Endothelial cell of umbilical vein (primary cell): ENCODE measurements at regions not wholly inside any gene's neighbourhood (a gene's known extent, or its start where the extent isn't known, plus 50 kb on each side); places are given as distances from the start of the nearest gene placed in this dataset.

Source experiments
- BruUV-seq: library from RNA; stranded (reverse); fragments of 400-500 nt; replicated peaks from 2 replicates; lab custom pipeline; 2021; lab: Mats Ljungman, UMichigan
- CTCF ChIA-PET: fragments of 300-600, 350-600 bp; sonication (Branson Sonifier 250); formaldehyde crosslinking; loops from one replicate; lab custom pipeline; 2021; ENCODE audit warnings: antibody characterized with exemption, inconsistent platforms; lab: Charles Lee
- POLR2A ChIA-PET: fragments of 300-600, 350-600 bp; sonication (Branson Sonifier 250); formaldehyde crosslinking; loops from one replicate; lab custom pipeline; 2021; ENCODE audit warnings: antibody characterized with exemption, inconsistent platforms; lab: Charles Lee
- DNase-seq: peaks from one replicate; pipeline ENCODE4 v3.0.0-alpha.2; 2011; ENCODE audit warnings: low read depth, low spot score
- FAIRE-seq: peaks from 2 replicates; lab custom pipeline; 2011; peaks lifted over from hg19 to GRCh38; lab: Jason Lieb, UNC
- H2AFZ ChIP-seq: 2 replicates; pipeline ENCODE4 v1.6.0; 2012; ENCODE audit warnings: low read depth, low read length, control low read depth, inconsistent platforms
- H3K27ac ChIP-seq: 2 replicates; pipeline ENCODE4 v1.5.1; 2011; ENCODE audit warnings: low read depth, mild to moderate bottlenecking, control low read depth, low read length, moderate library complexity; ENCODE audit not compliant: insufficient read depth
- H3K27me3 ChIP-seq, 2 experiments: 2 replicates each; pipeline versions ENCODE4 v1.6.0 to v1.6.1; 2011; ENCODE audit warnings: low read length in 2 of 2, mixed read lengths in 1 of 2; ENCODE audit not compliant: control insufficient read depth in 2 of 2, insufficient read depth in 2 of 2
- H3K36me3 ChIP-seq, 2 experiments: 2 replicates in 1 of 2; 3 replicates in 1 of 2; pipeline ENCODE4 v1.5.1; 2011; ENCODE audit warnings: low read length in 2 of 2, mild to moderate bottlenecking in 1 of 2, moderate library complexity in 1 of 2; ENCODE audit not compliant: control insufficient read depth in 2 of 2, insufficient read depth in 2 of 2; ENCODE audit errors: extremely low read depth in 1 of 2
- H3K4me1 ChIP-seq: 3 replicates; pipeline ENCODE4 v1.5.1; 2011; ENCODE audit warnings: mild to moderate bottlenecking, low read length; ENCODE audit not compliant: control insufficient read depth, insufficient read depth; ENCODE audit errors: extremely low read depth
- H3K4me2 ChIP-seq: 2 replicates; pipeline ENCODE4 v1.6.1; 2011; ENCODE audit warnings: low read length, control low read depth, mixed read lengths; ENCODE audit not compliant: insufficient read depth
- H3K4me3 ChIP-seq, 3 experiments: fragments of 200-600 bp in 1 of 3; sonication (generic), shearing (Covaris generic) in 1 of 3; replicated peaks in 1 of 3; 2 replicates each; pipeline ENCODE4 v1.5.1; 2011 to 2016; ENCODE audit warnings: control low read depth in 3 of 3, low read length in 3 of 3, mild to moderate bottlenecking in 2 of 3, inconsistent platforms in 1 of 3, low read depth in 1 of 3, moderate library complexity in 1 of 3; ENCODE audit not compliant: insufficient read depth in 1 of 3
- H3K79me2 ChIP-seq: 2 replicates; pipeline ENCODE4 v1.6.0; 2012; ENCODE audit warnings: low read length, inconsistent platforms; ENCODE audit not compliant: control insufficient read depth, insufficient read depth
- H3K9ac ChIP-seq: replicated peaks from 2 replicates; pipeline ENCODE3; 2011; ENCODE audit warnings: low read length, control low read depth; ENCODE audit not compliant: insufficient read depth; ENCODE audit errors: extremely low read depth
- H3K9me1 ChIP-seq: replicated peaks from 3 replicates; pipeline ENCODE4 v1.6.0; 2011; ENCODE audit warnings: mild to moderate bottlenecking, low read length; ENCODE audit not compliant: control insufficient read depth, insufficient read depth; ENCODE audit errors: extremely low read depth
- H3K9me3 ChIP-seq: replicated peaks from 2 replicates; pipeline ENCODE4 v1.5.1; 2012; ENCODE audit warnings: low read length, inconsistent platforms; ENCODE audit not compliant: control insufficient read depth, insufficient read depth
- H4K20me1 ChIP-seq: replicated peaks from 2 replicates; pipeline ENCODE3; 2011; ENCODE audit warnings: mild to moderate bottlenecking, low read length; ENCODE audit not compliant: control insufficient read depth, insufficient read depth; ENCODE audit errors: extremely low read depth
- FOS ChIP-seq: IDR thresholded peaks from 2 replicates; pipeline ENCODE4 v1.6.1; 2011; ENCODE audit warnings: mild to moderate bottlenecking, low read length, moderate library complexity, borderline replicate concordance; ENCODE audit not compliant: insufficient read depth
- GATA2 ChIP-seq: IDR thresholded peaks from 2 replicates; pipeline ENCODE4 v1.7.0; 2011; ENCODE audit warnings: low read depth, mild to moderate bottlenecking, moderate library complexity, mixed read lengths, low read length; ENCODE audit not compliant: insufficient read length, insufficient read depth
- JUN ChIP-seq: IDR thresholded peaks from 2 replicates; pipeline ENCODE4 v1.6.1; 2011; ENCODE audit warnings: borderline replicate concordance, low read depth; ENCODE audit not compliant: insufficient read length, insufficient read depth
- MYC ChIP-seq: IDR thresholded peaks from one replicate; pipeline ENCODE4 v1.6.1; 2011; ENCODE audit warnings: mild to moderate bottlenecking, low read depth, low read length
- POLR2A ChIP-seq: IDR thresholded peaks from 2 replicates; pipeline ENCODE4 v1.6.1; 2012; ENCODE audit warnings: low read depth, mild to moderate bottlenecking, control low read depth, low read length
- POLR2AphosphoS5 ChIP-seq: IDR thresholded peaks from 2 replicates; pipeline ENCODE4 v1.6.1; 2012; ENCODE audit warnings: low read depth, mild to moderate bottlenecking, control low read depth, low read length, moderate library complexity; ENCODE audit not compliant: insufficient read depth
- dilution Hi-C: fragments of 300-500 bp; cut with MboI; formaldehyde crosslinking; loops from one replicate; pipeline ENCODE4 v1.15.0; 2019; ENCODE audit warnings: low sequenced_read_pairs; ENCODE audit not compliant: extremely low pct_ligation_motif_present
- intact Hi-C: fragments of 100-400 bp; cut with micrococcal nuclease; formaldehyde crosslinking; loops from one replicate; pipeline ENCODE4 v1.10.0; 2022
- TF ChIP-seq, protein P1 (sequence below): IDR thresholded peaks from 2 replicates; pipeline ENCODE4 v1.6.1; 2011; ENCODE audit not compliant: insufficient read depth, insufficient read length

DNA sequence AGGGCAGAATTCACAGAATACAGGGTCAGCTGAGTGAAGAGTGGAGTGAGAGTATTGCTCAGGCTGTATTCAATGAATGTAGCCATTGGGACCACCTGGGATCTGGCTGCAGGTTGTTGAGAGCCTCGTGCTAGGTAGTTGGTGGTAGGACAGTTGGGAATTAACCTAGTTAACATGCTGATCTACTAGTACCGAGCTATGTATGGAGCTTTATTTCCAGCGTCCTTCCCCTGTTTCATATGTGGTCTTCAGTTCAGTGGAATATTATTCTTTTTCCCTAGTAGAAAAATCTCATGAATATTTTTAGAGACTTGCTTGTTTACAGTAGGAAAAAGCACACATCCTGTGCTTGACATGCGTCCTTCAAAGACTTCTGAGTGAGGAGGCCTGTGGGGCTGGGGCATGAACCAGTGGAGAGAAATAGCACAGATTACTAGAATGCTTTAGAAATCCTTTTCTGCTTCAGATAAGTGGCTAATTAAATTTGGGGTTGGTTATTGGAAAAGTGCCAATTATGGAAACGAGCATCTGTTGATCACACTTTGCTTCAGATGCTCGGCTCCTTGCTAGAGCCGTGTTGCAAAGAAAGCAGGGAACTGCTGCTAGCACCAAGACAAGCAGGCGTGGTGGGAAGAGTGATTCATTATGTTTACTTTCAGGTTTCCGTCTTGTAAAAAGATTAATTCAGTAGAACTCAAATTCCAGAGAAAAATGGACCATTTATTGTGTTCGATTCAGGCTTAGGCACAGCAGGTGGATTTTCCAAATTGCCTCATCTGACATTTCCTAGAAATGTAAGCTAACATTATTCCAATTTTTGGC is 53.6 kb downstream of the ARF6 start:
- peaks cover 26% of the 10 kb centered on the region for H3K4me1 ChIP-seq
- H3K4me2 ChIP-seq = peak overlapping the region; percentile 94
- H3K9me1 ChIP-seq = no peaks in the 10 kb centered on the region
- CTCF ChIA-PET = interaction anchor here (0.6 to 2.0 kb wide), 7 partner anchors 25 to 67 kb away, joined by 3 to 10 read pairs (median 4); no protein-coding TSS in a partner anchor
- H2AFZ ChIP-seq = peak overlapping the region; percentile 45
- peak overlapping the region in 1 of 3 experiments; percentile 43 for H3K4me3 ChIP-seq
- POLR2A ChIA-PET = no interaction called here
- H4K20me1 ChIP-seq = no peaks in the 10 kb centered on the region
- dilution Hi-C loops = no loop called here
- FAIRE-seq (peak; percentile 78), DNase-seq (peak; percentile 86)
- peak overlapping the region; percentile 30 for H3K9ac ChIP-seq
- no peaks in the 10 kb centered on the region for H3K79me2 ChIP-seq
- TF ChIP-seq POLR2AphosphoS5 (no peak), JUN (peak; percentile 60), MYC (no peak), FOS (peak; percentile 79), POLR2A (no peak)
- TF ChIP-seq, protein P1, sequence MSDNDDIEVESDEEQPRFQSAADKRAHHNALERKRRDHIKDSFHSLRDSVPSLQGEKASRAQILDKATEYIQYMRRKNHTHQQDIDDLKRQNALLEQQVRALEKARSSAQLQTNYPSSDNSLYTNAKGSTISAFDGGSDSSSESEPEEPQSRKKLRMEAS = no peak
- H3K27me3 ChIP-seq = no peaks in the 10 kb centered on the region
- H3K9me3 ChIP-seq = no peaks in the 10 kb centered on the region
- H3K27ac ChIP-seq = peak overlapping the region; percentile 44
- no peaks in the 10 kb centered on the region for H3K36me3 ChIP-seq
- no TSS peak for BruUV-seq
- intact Hi-C loops = loop anchor here (1.0 kb wide), 4 partner anchors 26 to 53 kb away; partner anchors contain the start of gene ARF6

DNA sequence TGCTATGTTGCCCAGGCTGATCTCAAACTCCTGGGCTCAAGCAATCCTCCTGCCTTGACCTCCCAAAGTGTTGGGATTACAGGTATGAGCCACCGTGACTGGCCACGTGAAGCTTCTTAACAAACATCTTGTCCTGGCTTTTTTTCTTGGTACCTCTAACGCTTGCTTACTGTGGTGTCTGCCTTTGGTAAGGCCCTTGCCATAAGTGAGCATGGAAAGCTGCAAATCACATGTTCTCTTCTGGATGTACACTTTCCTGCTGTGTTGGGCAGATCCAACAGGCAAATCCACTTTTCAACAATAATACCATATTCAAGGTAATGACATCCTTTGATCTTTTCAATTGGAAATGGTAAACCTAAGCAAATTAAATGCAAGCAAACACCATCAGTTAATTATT is 54.6 kb downstream of the ARF6 start:
- dilution Hi-C loops (no loop called here), intact Hi-C loops (no loop called here)
- Histone ChIP-seq H3K36me3 (no peaks in the 10 kb centered on the region), H4K20me1 (no peaks in the 10 kb centered on the region), H3K4me1 (peaks cover 26% of the 10 kb centered on the region), H3K9ac (no peak overlapping the region), H3K4me3 (no peak overlapping the region), H3K27ac (no peak overlapping the region), H3K27me3 (no peaks in the 10 kb centered on the region), H3K79me2 (no peaks in the 10 kb centered on the region), H3K4me2 (no peak overlapping the region), H2AFZ (no peak overlapping the region), H3K9me1 (no peaks in the 10 kb centered on the region), H3K9me3 (no peaks in the 10 kb centered on the region)
- ChIA-PET POLR2A (no interaction called here), CTCF (interaction anchor here (1.5 to 2.0 kb wide), 3 partner anchors 24 to 68 kb away, joined by 4 to 10 read pairs (median 4); no protein-coding TSS in a partner anchor)
- TF ChIP-seq GATA2 = no peak
- TF ChIP-seq, protein P1 = no peak
- DNase-seq = no peak
- FAIRE-seq = no peak
- BruUV-seq = no TSS peak
